ENCODE measurements at regions not wholly inside any gene's neighbourhood (a gene's known extent, or its start where the extent isn't known, plus 50 kb on each side); places are given as distances from the start of the nearest gene placed in this dataset.
"Not testable (repeated sequence)": the region's sequence is repeated elsewhere in the genome, so short reads cannot be mapped to it uniquely, and the experiment has no call there.

- H3K27ac ChIP-seq; H3K27me3 ChIP-seq (ENCODE audit: low read depth); H3K4me3 ChIP-seq; intact Hi-C loops (cut with DNase I); H3K9me3 ChIP-seq; DNase-seq; H3K36me3 ChIP-seq; H3K4me1 ChIP-seq: not testable (repeated sequence)
- ATAC-seq: peak in 1 of 2 donors; percentile 45
These were observed 66.2 kb downstream of the SYT15 start for GRCh38 chr10:46645110-46645509.

- H3K4me1 ChIP-seq; ATAC-seq; intact Hi-C loops (cut with DNase I); H3K9me3 ChIP-seq; H3K4me3 ChIP-seq; H3K27me3 ChIP-seq (ENCODE audit: low read depth); H3K36me3 ChIP-seq; DNase-seq; H3K27ac ChIP-seq: not testable (repeated sequence)
These were observed 67.2 kb downstream of the SYT15 start for GRCh38 chr10:46646132-46646531.

- H3K27ac ChIP-seq; H3K9me3 ChIP-seq; ATAC-seq; H3K4me3 ChIP-seq; DNase-seq; intact Hi-C loops (cut with DNase I); H3K27me3 ChIP-seq (ENCODE audit: low read depth); H3K36me3 ChIP-seq; H3K4me1 ChIP-seq: not testable (repeated sequence)
These were observed 72.0 kb downstream of the SYT15 start for GRCh38 chr10:46650967-46651366.

- ATAC-seq; DNase-seq; H3K27ac ChIP-seq; H3K4me3 ChIP-seq; intact Hi-C loops (cut with DNase I); H3K36me3 ChIP-seq; H3K27me3 ChIP-seq (ENCODE audit: low read depth); H3K9me3 ChIP-seq; H3K4me1 ChIP-seq: not testable (repeated sequence)
These were observed 78.5 kb downstream of the SYT15 start for GRCh38 chr10:46657437-46657836.

GRCh38 chr10:46660027-46660834 lies 81.3 kb downstream of the SYT15 start:
- H3K27me3 ChIP-seq (ENCODE audit: low read depth); H3K36me3 ChIP-seq; H3K9me3 ChIP-seq; DNase-seq; H3K27ac ChIP-seq; intact Hi-C loops (cut with DNase I); H3K4me1 ChIP-seq; H3K4me3 ChIP-seq: not testable (repeated sequence)
- ATAC-seq: peak; percentile 19 to 26

GRCh38 chr10:46660835-46661164 lies 81.9 kb downstream of the SYT15 start:
- H3K4me3 ChIP-seq; H3K4me1 ChIP-seq; intact Hi-C loops (cut with DNase I); DNase-seq; H3K27ac ChIP-seq; H3K27me3 ChIP-seq (ENCODE audit: low read depth); H3K9me3 ChIP-seq; ATAC-seq; H3K36me3 ChIP-seq: not testable (repeated sequence)

- H3K4me1 ChIP-seq; H3K36me3 ChIP-seq; intact Hi-C loops (cut with DNase I); H3K27ac ChIP-seq; H3K4me3 ChIP-seq; H3K9me3 ChIP-seq; ATAC-seq; H3K27me3 ChIP-seq (ENCODE audit: low read depth); DNase-seq: not testable (repeated sequence)
These were observed 86.6 kb downstream of the SYT15 start for GRCh38 chr10:46665536-46665935.

GRCh38 chr10:46668357-46668997 lies 89.5 kb downstream of the SYT15 start:
- ATAC-seq; H3K4me3 ChIP-seq; H3K4me1 ChIP-seq; H3K9me3 ChIP-seq; H3K27me3 ChIP-seq (ENCODE audit: low read depth); H3K27ac ChIP-seq; H3K36me3 ChIP-seq; intact Hi-C loops (cut with DNase I): not testable (repeated sequence)
- DNase-seq: peak; percentile 33

- H3K4me3 ChIP-seq; H3K4me1 ChIP-seq; H3K27ac ChIP-seq; H3K36me3 ChIP-seq; H3K27me3 ChIP-seq (ENCODE audit: low read depth); H3K9me3 ChIP-seq; DNase-seq; intact Hi-C loops (cut with DNase I); ATAC-seq: not testable (repeated sequence)
These were observed 99.0 kb downstream of the SYT15 start for GRCh38 chr10:46677836-46678435.

GRCh38 chr10:46691397-46691796 lies 112.5 kb downstream of the SYT15 start:
- H3K36me3 ChIP-seq; intact Hi-C loops (cut with DNase I); H3K4me3 ChIP-seq; H3K4me1 ChIP-seq; H3K27ac ChIP-seq; H3K27me3 ChIP-seq (ENCODE audit: low read depth); DNase-seq; ATAC-seq; H3K9me3 ChIP-seq: not testable (repeated sequence)

- DNase-seq; ATAC-seq; intact Hi-C loops (cut with DNase I); H3K27me3 ChIP-seq (ENCODE audit: low read depth); H3K27ac ChIP-seq; H3K4me3 ChIP-seq; H3K9me3 ChIP-seq; H3K36me3 ChIP-seq; H3K4me1 ChIP-seq: not testable (repeated sequence)
These were observed 114.3 kb downstream of the SYT15 start for GRCh38 chr10:46693218-46693617.

- DNase-seq; H3K27ac ChIP-seq; intact Hi-C loops (cut with DNase I); H3K4me3 ChIP-seq; H3K36me3 ChIP-seq; H3K27me3 ChIP-seq (ENCODE audit: low read depth); H3K9me3 ChIP-seq; H3K4me1 ChIP-seq: not testable (repeated sequence)
- ATAC-seq: peak in 1 of 2 donors; percentile 56
These were observed 138.3 kb downstream of the SYT15 start for GRCh38 chr10:46717264-46717663.

GRCh38 chr10:46718014-46718413 lies 139.1 kb downstream of the SYT15 start:
- DNase-seq; intact Hi-C loops (cut with DNase I); H3K4me3 ChIP-seq; H3K4me1 ChIP-seq; H3K36me3 ChIP-seq; H3K27ac ChIP-seq; H3K9me3 ChIP-seq; ATAC-seq; H3K27me3 ChIP-seq (ENCODE audit: low read depth): not testable (repeated sequence)

- H3K27me3 ChIP-seq (ENCODE audit: low read depth); DNase-seq; H3K4me3 ChIP-seq; H3K4me1 ChIP-seq; intact Hi-C loops (cut with DNase I); H3K9me3 ChIP-seq; H3K36me3 ChIP-seq; H3K27ac ChIP-seq; ATAC-seq: not testable (repeated sequence)
These were observed 141.5 kb downstream of the SYT15 start for GRCh38 chr10:46720386-46720785.
